ENCODE measurements at regions not wholly inside any gene's neighbourhood (a gene's known extent, or its start where the extent isn't known, plus 50 kb on each side); places are given as distances from the start of the nearest gene placed in this dataset.

DNA sequence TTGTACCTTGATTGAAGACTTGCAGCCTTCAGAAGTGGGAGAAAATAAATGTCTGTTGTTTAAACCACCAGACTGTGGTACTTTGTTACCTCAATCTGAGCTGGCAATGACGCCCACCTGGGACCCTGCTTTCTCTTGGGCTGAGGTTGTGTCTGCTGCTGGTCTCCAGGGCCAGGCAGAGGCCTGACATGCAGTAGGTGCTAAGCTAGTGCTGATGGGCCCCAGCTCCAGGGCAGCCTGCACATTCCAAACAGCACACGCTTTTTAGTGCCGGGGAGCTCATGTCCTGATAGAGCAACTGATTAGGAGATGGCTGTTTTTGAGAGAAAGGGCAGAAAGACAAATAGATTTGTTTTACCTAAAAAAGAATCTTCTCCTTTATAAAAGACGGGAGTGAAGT is 664.0 kb upstream of the HS6ST1 start:
- TF ChIP-seq CTCF (IDR thresholded peaks at IDR 0.05) = no peak
- no peak for TF ChIP-seq POLR2AphosphoS5 (IDR thresholded peaks at IDR 0.05)
- TF ChIP-seq POLR2A (IDR thresholded peaks at IDR 0.05) = no peak

Data from prostate gland (tissue), 2 donors.